Tibial artery (tissue), 4 donors: ENCODE measurements at regions not wholly inside any gene's neighbourhood (a gene's known extent, or its start where the extent isn't known, plus 50 kb on each side); places are given as distances from the start of the nearest gene placed in this dataset.

Source experiments
- DNase-seq, 2 donors: peaks; one replicate each; pipeline ENCODE4 v3.0.0-alpha.2; 2019
- H3K27ac ChIP-seq, 2 donors: fragments of 200-600 bp; sonication (generic) in 1 of 2; 1 replicate in 1 of 2; 2 replicates in 1 of 2; pipeline ENCODE4 v1.5.1; 2018 to 2019; ENCODE audit warnings: mild to moderate bottlenecking in 1 of 2
- H3K27me3 ChIP-seq, 2 donors: fragments of 200-600 bp; sonication (generic) in 1 of 2; one replicate each; pipeline versions ENCODE4 v1.5.1 to v1.6.0; 2016 to 2019
- H3K36me3 ChIP-seq, 3 donors: fragments of 200-600 bp; sonication (generic) in 2 of 3; one replicate each; pipeline ENCODE4 v1.5.1; 2016 to 2019; ENCODE audit warnings: mild to moderate bottlenecking in 2 of 3
- H3K4me1 ChIP-seq, 4 donors: fragments of 200-600 bp; sonication (generic) in 2 of 4; 1 replicate in 3 of 4; 2 replicates in 1 of 4; pipeline ENCODE4 v1.5.1; 2016 to 2019
- H3K4me3 ChIP-seq, 2 donors: fragments of 200-600 bp; sonication (generic) in 1 of 2; 1 replicate in 1 of 2; 2 replicates in 1 of 2; pipeline ENCODE4 v1.5.1; 2018 to 2019; ENCODE audit warnings: mild to moderate bottlenecking in 2 of 2
- H3K9me3 ChIP-seq, 3 donors: fragments of 200-600 bp; sonication (generic) in 1 of 3; one replicate each; pipeline ENCODE4 v1.5.1; 2016 to 2019
- CTCF ChIP-seq, 2 experiments: fragments of 200-600 bp in 1 of 2; fragments of 450-650 bp in 1 of 2; IDR thresholded peaks; one replicate each; pipeline ENCODE4 v1.5.1; 2017 to 2019; ENCODE audit warnings: antibody characterized with exemption in 2 of 2, mild to moderate bottlenecking in 1 of 2, moderate library complexity in 1 of 2
- intact Hi-C: fragments of 100-400 bp; cut with DNase I; formaldehyde crosslinking; loops from one replicate; pipeline ENCODE4 v1.15.0; 2023; ENCODE audit warnings: low total_unique reads

- no peaks in the 10 kb centered on the region for H3K27me3 ChIP-seq
- no peak for DNase-seq
- no peak overlapping the region for H3K27ac ChIP-seq
- intact Hi-C loops, result no loop called here
- TF ChIP-seq CTCF (IDR thresholded peaks at IDR 0.05), result no peak
- no peak overlapping the region for H3K4me3 ChIP-seq
- no peaks in the 10 kb centered on the region for H3K9me3 ChIP-seq
- H3K4me1 ChIP-seq, result peaks cover 0 to 38% (median 4%) of the 10 kb centered on the region in 4 donors
- no peaks in the 10 kb centered on the region for H3K36me3 ChIP-seq
Observed at GRCh38 chr4:120447774-120448173, 381.1 kb upstream of the MAD2L1 start.

GRCh38 chr4:120446051-120446567 is 379.5 kb upstream of the MAD2L1 start:
- Histone ChIP-seq H3K27me3 (no peaks in the 10 kb centered on the region), H3K4me1 (peaks cover 0 to 36% (median 4%) of the 10 kb centered on the region in 4 donors), H3K36me3 (no peaks in the 10 kb centered on the region), H3K27ac (no peak overlapping the region), H3K9me3 (no peaks in the 10 kb centered on the region), H3K4me3 (no peak overlapping the region)
- DNase-seq, result no peak
- no peak for TF ChIP-seq CTCF (IDR thresholded peaks at IDR 0.05)
- intact Hi-C loops, result no loop called here

GRCh38 chr4:120445186-120445585 is 378.5 kb upstream of the MAD2L1 start:
- Histone ChIP-seq H3K27ac (no peak overlapping the region), H3K4me3 (no peak overlapping the region), H3K4me1 (peaks cover 0 to 36% (median 4%) of the 10 kb centered on the region in 4 donors), H3K9me3 (no peaks in the 10 kb centered on the region), H3K36me3 (no peaks in the 10 kb centered on the region), H3K27me3 (no peaks in the 10 kb centered on the region)
- intact Hi-C loops, result no loop called here
- DNase-seq, result no peak
- no peak for TF ChIP-seq CTCF (IDR thresholded peaks at IDR 0.05)

- no peaks in the 10 kb centered on the region for H3K9me3 ChIP-seq
- no peaks in the 10 kb centered on the region for H3K36me3 ChIP-seq
- no peak overlapping the region for H3K27ac ChIP-seq
- H3K4me1 ChIP-seq, result peaks cover 0 to 36% (median 4%) of the 10 kb centered on the region in 4 donors
- H3K27me3 ChIP-seq, result no peaks in the 10 kb centered on the region
- DNase-seq, result no peak
- H3K4me3 ChIP-seq, result no peak overlapping the region
- no peak for TF ChIP-seq CTCF (IDR thresholded peaks at IDR 0.05)
- intact Hi-C loops, result no loop called here
Observed at GRCh38 chr4:120443116-120443515, 376.5 kb upstream of the MAD2L1 start.

GRCh38 chr4:120440730-120441129 is 374.1 kb upstream of the MAD2L1 start:
- no peak for TF ChIP-seq CTCF (IDR thresholded peaks at IDR 0.05)
- intact Hi-C loops, result no loop called here
- no peaks in the 10 kb centered on the region for H3K27me3 ChIP-seq
- no peak overlapping the region for H3K27ac ChIP-seq
- no peaks in the 10 kb centered on the region for H3K9me3 ChIP-seq
- peaks cover 0 to 29% (median 4%) of the 10 kb centered on the region in 4 donors for H3K4me1 ChIP-seq
- no peak overlapping the region for H3K4me3 ChIP-seq
- no peak for DNase-seq
- H3K36me3 ChIP-seq, result no peaks in the 10 kb centered on the region

- intact Hi-C loops, result no loop called here
- Histone ChIP-seq H3K9me3 (no peaks in the 10 kb centered on the region), H3K36me3 (no peaks in the 10 kb centered on the region), H3K4me1 (peaks cover 0 to 16% (median 4%) of the 10 kb centered on the region in 4 donors), H3K27ac (no peak overlapping the region), H3K27me3 (no peaks in the 10 kb centered on the region), H3K4me3 (no peak overlapping the region)
- DNase-seq, result no peak
- TF ChIP-seq CTCF (IDR thresholded peaks at IDR 0.05), result no peak
Observed at GRCh38 chr4:120435179-120435578, 368.5 kb upstream of the MAD2L1 start.
